GM23338 (cell line): ENCODE measurements at regions not wholly inside any gene's neighbourhood (a gene's known extent, or its start where the extent isn't known, plus 50 kb on each side); places are given as distances from the start of the nearest gene placed in this dataset.
"Not testable (repeated sequence)": the region's sequence is repeated elsewhere in the genome, so short reads cannot be mapped to it uniquely, and the experiment has no call there.

Experiments used
- ATAC-seq: fragments of 200-7000 bp; cut with Tn5 transposase; 3 replicates; pipeline ENCODE4 v1.9.1; 2020
- DNase-seq: peaks from one replicate; pipeline ENCODE4 v3.0.0-alpha.2; 2015; ENCODE audit warnings: low spot score
- H2AFZ ChIP-seq: fragments of 200-600 bp; sonication (generic); 2 replicates; pipeline ENCODE4 v1.8.0; 2016; ENCODE audit warnings: antibody characterized with exemption, mild to moderate bottlenecking, moderate library complexity
- H3F3A ChIP-seq: fragments of 200-600 bp; sonication (generic); replicated peaks from 2 replicates; pipeline ENCODE4 v1.8.0; 2017; ENCODE audit warnings: antibody characterized with exemption, mixed run types, low read depth
- H3K27ac ChIP-seq: fragments of 200-600 bp; sonication (generic); 2 replicates; pipeline ENCODE4 v1.6.1; 2016; ENCODE audit warnings: low read depth
- H3K27me3 ChIP-seq: fragments of 200-600 bp; sonication (generic); 2 replicates; pipeline ENCODE4 v1.8.0; 2016; ENCODE audit warnings: mild to moderate bottlenecking, mixed run types, moderate library complexity; ENCODE audit not compliant: insufficient read depth
- H3K36me3 ChIP-seq: fragments of 200-600 bp; sonication (generic); 2 replicates; pipeline ENCODE4 v1.8.0; 2016; ENCODE audit warnings: mild to moderate bottlenecking; ENCODE audit not compliant: insufficient read depth
- H3K4me1 ChIP-seq: fragments of 200-600 bp; sonication (generic); 2 replicates; pipeline ENCODE4 v1.8.0; 2016; ENCODE audit warnings: mild to moderate bottlenecking, moderate library complexity; ENCODE audit not compliant: insufficient read depth
- H3K4me2 ChIP-seq: fragments of 200-600 bp; sonication (generic); 2 replicates; pipeline ENCODE4 v1.7.1; 2017; ENCODE audit warnings: mixed run types
- H3K4me3 ChIP-seq: fragments of 200-600 bp; sonication (generic); 2 replicates; pipeline ENCODE4 v1.6.1; 2016; ENCODE audit warnings: mixed run types
- H3K79me2 ChIP-seq: fragments of 200-600 bp; sonication (generic); replicated peaks from 2 replicates; pipeline ENCODE4 v1.8.0; 2017; ENCODE audit warnings: mild to moderate bottlenecking; ENCODE audit not compliant: insufficient read depth
- H3K9me2 ChIP-seq: fragments of 200-600 bp; sonication (generic); 2 replicates; pipeline ENCODE4 v1.8.0; 2017; ENCODE audit not compliant: insufficient read depth
- H4K20me1 ChIP-seq: fragments of 200-600 bp; sonication (generic); replicated peaks from 2 replicates; pipeline ENCODE4 v1.8.0; 2017; ENCODE audit warnings: mild to moderate bottlenecking; ENCODE audit not compliant: insufficient read depth
- H3K27ac Mint-ChIP-seq: 2 replicates; pipeline ENCODE4 v1.8.0; 2020; ENCODE audit warnings: inconsistent platforms, mild to moderate bottlenecking, moderate library complexity, mixed read lengths
- H3K27me3 Mint-ChIP-seq: 3 replicates; pipeline ENCODE4 v1.8.0; 2022; ENCODE audit warnings: low read depth, mild to moderate bottlenecking, moderate library complexity, mixed read lengths, inconsistent platforms; ENCODE audit not compliant: insufficient read depth, poor library complexity
- H3K36me3 Mint-ChIP-seq: 3 replicates; pipeline ENCODE4 v1.8.0; 2021; ENCODE audit warnings: low read depth, mild to moderate bottlenecking, inconsistent platforms, moderate library complexity, mixed read lengths
- H3K4me1 Mint-ChIP-seq: 3 replicates; pipeline ENCODE4 v1.8.0; 2020; ENCODE audit warnings: mild to moderate bottlenecking, inconsistent platforms, mixed read lengths
- H3K4me3 Mint-ChIP-seq: 3 replicates; pipeline ENCODE4 v1.8.0; 2021; ENCODE audit warnings: moderate library complexity, mild to moderate bottlenecking, inconsistent platforms, mixed read lengths
- H3K9me3 Mint-ChIP-seq: 3 replicates; pipeline ENCODE4 v1.8.0; 2020; ENCODE audit warnings: moderate library complexity, mild to moderate bottlenecking, inconsistent platforms, mixed read lengths
- CREB1 ChIP-seq: fragments of 250-450 bp; sonication (Bioruptor Pico); IDR thresholded peaks from 2 replicates; pipeline ENCODE4 v1.5.0; 2020; ENCODE audit warnings: low read depth, mild to moderate bottlenecking, moderate library complexity
- CTCF ChIP-seq, 2 experiments: fragments of 200-600 bp in 1 of 2; sonication (generic) in 1 of 2; conservative IDR thresholded peaks; 2 replicates each; pipeline versions ENCODE4 v1.5.1 to v1.6.1; 2016 to 2017; ENCODE audit warnings: antibody characterized with exemption in 2 of 2, low read depth in 2 of 2, mild to moderate bottlenecking in 2 of 2, moderate library complexity in 1 of 2
- ETS1 ChIP-seq: IDR thresholded peaks from 2 replicates; pipeline ENCODE4 v1.6.1; 2016; ENCODE audit warnings: antibody characterized with exemption
- EZH2 ChIP-seq: fragments of 200-600 bp; sonication (generic); IDR thresholded peaks from one replicate; pipeline ENCODE4 v1.8.0; 2017; ENCODE audit warnings: antibody characterized with exemption, mild to moderate bottlenecking, low read depth; ENCODE audit not compliant: unreplicated experiment
- POLR2AphosphoS5 ChIP-seq: IDR thresholded peaks from 2 replicates; pipeline ENCODE4 v1.6.1; 2016; ENCODE audit warnings: antibody characterized with exemption, low read depth
- REST ChIP-seq: IDR thresholded peaks from one replicate; pipeline ENCODE4 v1.6.1; 2018; ENCODE audit warnings: antibody characterized with exemption; ENCODE audit not compliant: unreplicated experiment
- ZNF114 ChIP-seq: fragments of 250-450 bp; sonication (Bioruptor Pico); IDR thresholded peaks from 2 replicates; pipeline ENCODE4 v1.5.0; 2020; ENCODE audit warnings: mild to moderate bottlenecking, moderate library complexity

GRCh38 chr2:207375207-207375875 lies 154.4 kb upstream of the CREB1 start:
- Histone ChIP-seq H3K4me1 (no peaks in the 10 kb centered on the region), H2AFZ (no peak overlapping the region)
- H3K9me3 Mint-ChIP-seq, result peaks cover 8% of the 10 kb centered on the region; the same call in 2 of the 3 replicates

GRCh38 chr2:207378620-207379019 lies 151.1 kb upstream of the CREB1 start:
- not testable (repeated sequence) for H3K4me2 ChIP-seq, H3K4me1 ChIP-seq, H3K4me3 ChIP-seq, H3F3A ChIP-seq, H3K27me3 Mint-ChIP-seq, H3K4me3 Mint-ChIP-seq, DNase-seq, H4K20me1 ChIP-seq, H3K36me3 ChIP-seq, H3K27ac ChIP-seq, H3K27me3 ChIP-seq, H3K79me2 ChIP-seq, H3K9me2 ChIP-seq, ATAC-seq, H2AFZ ChIP-seq, H3K27ac Mint-ChIP-seq, H3K4me1 Mint-ChIP-seq
- peaks cover 16% of the 10 kb centered on the region for H3K36me3 Mint-ChIP-seq
- peaks cover 17% of the 10 kb centered on the region for H3K9me3 Mint-ChIP-seq

More at GRCh38 chr2:207375207-207375875, 154.4 kb upstream of the CREB1 start:
- Histone ChIP-seq H3K4me2 (no peak overlapping the region), H3K4me3 (no peak overlapping the region), H3K79me2 (no peaks in the 10 kb centered on the region), H3K9me2 (peaks cover 3% of the 10 kb centered on the region; the same call in 1 of the 2 replicates), H4K20me1 (no peaks in the 10 kb centered on the region), H3F3A (no peaks in the 10 kb centered on the region), H3K27me3 (no peaks in the 10 kb centered on the region), H3K36me3 (peaks cover 4% of the 10 kb centered on the region; the same call in 1 of the 2 replicates), H3K27ac (no peak overlapping the region)
- Mint-ChIP-seq H3K27me3 (peaks cover 1% of the 10 kb centered on the region), H3K27ac (no peak overlapping the region), H3K4me3 (no peak overlapping the region), H3K4me1 (peaks cover 4% of the 10 kb centered on the region), H3K36me3 (peaks cover 6% of the 10 kb centered on the region; the same call in 1 of the 3 replicates)
- TF ChIP-seq REST (no peak), CTCF (conservative IDR thresholded peaks at IDR 0.05; ENCODE audit: low read depth in 2 of 2) (no peak), ETS1 (no peak), POLR2AphosphoS5 (no peak), CREB1 (no peak), ZNF114 (no peak), EZH2 (no peak)
- DNase-seq (no peak), ATAC-seq (no peak)
